DMS153 treated with DMSO at 0.1 percent for 48 hours (cell line): ENCODE measurements at regions not wholly inside any gene's neighbourhood (a gene's known extent, or its start where the extent isn't known, plus 50 kb on each side); places are given as distances from the start of the nearest gene placed in this dataset.

ENCODE experiments used
- DNase-seq: peaks from one replicate; lab custom pipeline; 2025; ENCODE audit not compliant: unreplicated experiment; lab: John Stamatoyannopoulos, UW

DNA sequence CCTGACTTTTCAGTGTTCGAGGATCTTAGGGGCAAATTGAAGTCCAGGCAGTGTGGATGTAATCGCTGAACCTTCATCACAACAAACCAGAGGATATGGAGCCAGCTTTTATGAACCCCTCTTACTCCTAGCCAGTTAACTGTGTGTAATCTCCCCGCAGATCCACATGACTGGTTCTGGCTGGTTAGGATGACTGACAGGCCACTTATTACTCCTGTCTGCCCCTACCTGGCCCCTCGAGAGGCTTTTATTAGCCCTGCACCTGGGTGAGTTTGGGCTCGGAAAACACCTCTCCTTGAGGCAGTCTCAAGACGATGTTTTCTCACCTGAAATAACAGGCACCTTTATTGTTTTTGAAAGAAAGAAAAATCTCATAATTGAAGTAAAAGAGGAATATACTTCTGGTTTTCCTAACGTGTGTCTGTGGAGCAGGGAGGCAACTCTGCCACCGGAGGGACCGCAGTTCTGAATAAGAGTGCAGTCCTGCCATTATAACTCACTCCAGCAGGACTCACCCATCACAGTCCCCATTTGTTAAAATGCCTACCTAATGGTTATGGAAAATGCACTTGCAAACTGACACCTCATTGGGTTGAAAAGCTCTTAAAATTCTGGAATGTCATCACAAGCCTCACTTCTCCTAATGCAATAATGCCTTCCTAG, 291.9 kb upstream of the N4BP1 start:
- no peak for DNase-seq

DNA sequence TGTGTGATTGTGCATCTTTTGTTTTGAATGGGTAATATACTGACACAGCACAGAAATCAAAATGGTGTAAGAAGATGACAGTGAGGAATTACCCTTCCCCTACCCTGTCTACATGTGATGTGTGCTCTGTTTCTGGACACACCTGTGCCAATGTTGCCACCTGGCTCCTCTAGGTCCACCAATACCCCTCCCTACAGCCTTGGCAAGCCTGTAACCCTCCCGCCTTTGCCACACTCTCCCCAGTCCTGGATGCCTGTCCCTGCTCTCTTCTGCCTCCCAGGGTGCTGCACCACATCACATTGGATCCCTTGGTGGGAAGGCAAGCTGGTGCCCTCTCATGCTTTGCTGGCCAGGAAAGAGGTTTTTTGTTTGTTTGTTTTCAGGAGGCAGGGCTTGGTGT, 289.5 kb upstream of the N4BP1 start:
- no peak for DNase-seq

DNA sequence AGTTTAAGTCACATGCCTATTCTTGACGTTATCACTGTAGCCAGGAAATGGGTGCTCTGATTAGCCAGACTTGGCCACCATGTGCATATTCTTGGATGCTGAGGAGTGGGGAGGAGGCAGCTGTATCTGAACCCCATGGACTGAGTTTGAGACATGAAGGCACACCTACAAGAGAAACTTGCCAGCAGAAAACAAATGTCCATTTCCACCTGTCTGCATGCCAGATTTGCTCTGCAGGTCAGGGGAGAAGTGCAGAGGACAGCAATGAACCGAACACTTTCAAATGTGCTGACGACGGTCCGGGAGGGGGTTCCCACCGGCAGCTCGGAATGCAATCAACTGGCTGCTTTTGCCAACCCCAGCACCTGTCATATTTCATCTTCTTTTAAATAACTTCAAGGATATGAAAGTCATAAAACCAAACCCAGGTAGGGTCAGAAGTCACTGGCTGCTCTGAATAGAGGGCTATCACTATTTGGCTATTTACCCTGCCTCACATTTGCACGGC, 287.8 kb upstream of the N4BP1 start:
- DNase-seq = no peak

- DNase-seq = no peak
Measured at GRCh38 chr16:48895142-48895541, 285.2 kb upstream of the N4BP1 start.

- DNase-seq = no peak
Measured at GRCh38 chr16:48892893-48893292, 282.9 kb upstream of the N4BP1 start.

DNA sequence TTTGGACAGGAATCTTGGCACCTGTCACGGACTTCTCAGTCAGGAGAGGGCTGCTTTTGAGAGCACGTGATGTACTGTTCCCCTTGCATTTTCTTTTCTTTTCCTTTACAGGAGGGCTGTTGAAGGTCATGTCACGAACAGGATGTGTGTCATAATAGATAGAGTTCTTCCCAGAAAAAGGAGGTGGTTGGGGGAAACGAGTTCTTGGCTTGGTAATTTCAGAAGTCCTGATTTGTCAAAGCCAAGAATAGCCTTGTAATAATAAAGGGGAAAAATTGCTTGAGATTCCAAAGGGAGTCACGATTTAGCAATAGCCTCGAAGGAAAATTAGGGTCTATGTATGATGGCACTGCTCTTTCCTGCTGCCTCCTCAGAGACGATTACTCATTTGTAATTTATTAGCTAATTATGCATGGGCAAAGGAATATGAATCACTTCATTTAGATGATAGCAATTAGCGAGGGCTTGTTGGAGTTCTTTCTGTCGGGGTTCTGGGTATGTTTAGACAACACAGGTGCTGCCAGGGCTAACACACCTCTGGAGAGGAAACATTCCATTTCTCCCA, 277.7 kb upstream of the N4BP1 start:
- no peak for DNase-seq

GRCh38 chr16:48885471-48885870, 275.5 kb upstream of the N4BP1 start:
- no peak for DNase-seq

DNA sequence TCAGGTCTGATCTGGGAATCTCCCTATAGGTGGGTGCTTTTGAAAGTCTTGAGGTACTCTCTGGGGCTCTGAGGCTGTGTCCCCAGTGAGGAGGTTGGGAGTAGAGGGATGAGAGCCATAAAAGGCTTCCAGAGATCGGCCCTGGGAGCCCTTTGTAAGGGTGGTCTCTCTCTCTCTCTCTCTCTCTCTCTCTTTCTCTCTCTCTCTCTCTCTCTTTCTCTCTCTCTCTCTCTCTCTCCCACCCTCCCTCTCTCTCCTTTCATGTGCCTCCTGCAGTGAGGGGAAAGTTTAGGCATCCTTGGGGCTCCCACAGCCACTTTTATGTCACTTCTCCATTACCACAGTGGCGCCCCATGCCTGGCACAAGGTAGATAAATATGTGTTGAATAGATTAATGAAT, 271.3 kb upstream of the N4BP1 start:
- DNase-seq = no peak

DNA sequence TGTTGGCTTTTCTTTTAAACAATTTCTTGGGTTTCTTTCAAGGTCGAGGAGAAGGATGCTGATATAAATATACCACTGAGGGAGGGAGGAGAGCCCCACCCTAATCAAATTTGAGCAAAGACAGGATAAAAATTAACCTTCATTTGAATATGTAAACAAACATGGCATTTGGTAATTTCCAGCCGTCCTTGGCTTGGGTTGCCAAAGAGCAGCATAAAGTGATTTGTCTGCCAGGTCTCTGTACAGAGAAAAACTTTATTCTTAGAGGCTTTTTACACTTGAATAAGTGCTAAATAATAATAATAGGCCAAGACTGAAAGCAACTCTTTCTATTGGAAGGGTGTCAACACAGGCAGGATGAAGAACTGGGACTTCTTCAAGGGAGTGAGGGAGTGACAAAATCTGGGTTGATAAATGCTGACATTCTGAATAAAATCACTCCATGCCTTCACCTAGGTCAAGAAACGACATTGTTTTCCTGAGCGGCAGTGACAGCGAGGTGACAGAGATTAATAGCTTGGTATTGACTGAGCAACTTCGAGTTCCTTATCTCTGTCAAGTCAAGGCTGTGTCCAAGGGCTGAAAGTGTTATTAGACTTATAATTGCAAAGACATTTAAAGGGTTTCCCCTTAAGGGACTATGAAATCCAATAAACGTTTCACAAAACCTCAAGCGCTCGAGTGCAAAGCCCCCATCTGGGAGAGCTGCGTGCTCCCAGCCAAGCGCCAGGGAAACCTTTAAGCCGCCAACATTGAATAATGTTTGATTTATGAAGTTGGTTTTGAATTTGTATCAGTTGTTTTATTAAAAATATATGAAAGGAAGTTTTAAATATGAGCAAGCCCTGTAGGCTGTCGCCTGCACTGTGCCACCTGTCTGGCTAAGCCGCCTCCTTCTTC, 269.5 kb upstream of the N4BP1 start:
- no peak for DNase-seq

DNA sequence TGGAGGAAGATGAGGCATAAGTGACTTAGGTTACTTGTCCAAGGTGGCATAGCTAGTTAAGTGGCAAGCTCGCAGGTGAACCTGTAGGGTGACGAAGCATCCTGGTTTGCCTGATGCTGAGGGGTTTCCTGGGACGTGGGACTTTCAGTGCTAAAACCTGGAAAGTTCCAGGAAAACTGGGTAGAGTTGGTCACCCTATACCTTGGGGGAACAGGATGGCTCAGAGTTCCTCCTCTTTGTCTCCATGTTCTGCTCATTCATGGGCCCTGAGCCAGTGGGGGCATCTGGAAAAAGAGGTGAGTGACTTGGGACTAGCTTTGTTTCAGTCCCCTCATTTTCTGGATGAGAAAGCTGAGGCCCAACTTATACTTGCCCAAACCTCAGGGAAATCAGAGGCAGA, 268.0 kb upstream of the N4BP1 start:
- no peak for DNase-seq

DNA sequence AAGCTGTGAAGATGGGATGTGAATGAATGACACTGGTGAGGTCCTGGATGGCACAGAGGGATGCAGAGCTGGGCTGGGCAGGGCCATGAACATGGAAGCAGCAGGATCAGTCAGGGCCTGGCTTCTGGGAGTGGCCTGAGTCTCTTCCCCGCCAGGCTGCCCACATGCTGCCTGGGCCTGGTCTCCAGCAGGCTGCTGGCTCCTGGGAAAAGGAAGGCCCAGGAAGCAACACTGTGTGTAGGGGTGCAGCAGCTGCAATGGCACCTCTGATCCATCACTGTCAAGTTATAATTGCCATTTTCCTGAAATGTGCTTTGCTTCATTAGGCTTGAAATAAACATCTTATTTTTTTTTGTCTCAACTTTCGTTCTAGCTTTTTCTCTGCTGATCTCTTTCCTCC, 260.2 kb upstream of the N4BP1 start:
- DNase-seq = no peak

DNA sequence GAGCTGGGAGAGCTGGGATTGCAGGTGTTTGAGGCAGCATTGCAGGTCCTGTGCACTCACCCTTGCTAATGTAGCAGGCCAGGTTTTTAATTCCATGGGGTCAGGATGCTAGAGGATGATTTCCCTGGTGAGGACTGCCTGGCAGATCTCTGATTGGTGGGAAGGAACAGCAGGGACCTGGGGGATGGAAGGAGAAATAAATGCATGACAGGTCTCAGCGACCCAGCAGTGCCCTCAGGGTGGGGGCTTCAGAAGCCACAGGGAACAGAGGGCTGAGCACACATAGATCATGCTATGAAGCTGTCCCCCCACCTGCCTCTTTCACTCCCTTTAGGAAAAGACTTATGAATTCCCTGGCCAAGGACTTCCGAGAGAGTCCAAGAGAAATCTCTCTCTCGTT, 255.5 kb upstream of the N4BP1 start:
- no peak for DNase-seq

DNA sequence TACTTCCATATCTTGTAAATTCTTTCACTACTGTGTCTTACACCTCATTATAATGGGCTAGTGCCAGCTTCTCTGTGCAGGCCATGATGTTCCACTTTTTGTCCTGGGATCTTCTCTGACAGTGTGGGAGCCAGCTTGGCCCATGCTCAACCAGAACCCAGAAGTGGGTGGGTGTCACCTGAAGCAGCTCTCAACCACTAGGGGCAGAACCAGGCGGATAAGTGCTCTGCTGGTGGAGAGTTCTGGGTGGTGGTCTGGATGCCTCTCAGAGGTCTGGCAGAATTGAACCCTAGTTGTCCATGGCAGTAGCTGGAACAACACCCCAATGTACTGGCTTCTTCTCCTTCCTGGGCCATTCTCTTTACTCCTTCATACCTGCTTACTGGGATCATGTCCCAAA, 254.1 kb upstream of the N4BP1 start:
- DNase-seq = no peak

DNA sequence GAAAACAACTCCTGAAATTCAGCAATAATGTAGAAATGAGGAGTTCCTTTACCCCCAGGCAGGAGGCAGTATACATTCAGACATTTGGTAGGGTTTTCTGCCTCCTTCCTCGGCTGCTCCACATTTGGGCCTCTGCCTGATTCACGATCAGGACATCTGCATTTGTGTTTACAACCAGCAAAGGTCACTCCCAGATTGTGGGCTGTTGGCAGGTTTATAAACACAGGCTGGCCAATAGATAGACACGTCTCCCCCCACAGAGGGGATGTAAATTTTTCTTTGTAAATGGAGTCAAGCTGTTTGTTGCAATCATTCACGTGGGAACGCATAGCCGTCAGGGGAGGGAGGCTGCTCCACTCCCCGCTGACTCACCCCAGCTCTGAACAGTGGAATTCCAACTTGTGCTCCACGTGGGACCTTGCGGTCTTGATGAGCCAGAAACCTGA, 252.1 kb upstream of the N4BP1 start:
- no peak for DNase-seq

- DNase-seq = no peak
Measured at GRCh38 chr16:48860341-48860740, 250.4 kb upstream of the N4BP1 start.

DNA sequence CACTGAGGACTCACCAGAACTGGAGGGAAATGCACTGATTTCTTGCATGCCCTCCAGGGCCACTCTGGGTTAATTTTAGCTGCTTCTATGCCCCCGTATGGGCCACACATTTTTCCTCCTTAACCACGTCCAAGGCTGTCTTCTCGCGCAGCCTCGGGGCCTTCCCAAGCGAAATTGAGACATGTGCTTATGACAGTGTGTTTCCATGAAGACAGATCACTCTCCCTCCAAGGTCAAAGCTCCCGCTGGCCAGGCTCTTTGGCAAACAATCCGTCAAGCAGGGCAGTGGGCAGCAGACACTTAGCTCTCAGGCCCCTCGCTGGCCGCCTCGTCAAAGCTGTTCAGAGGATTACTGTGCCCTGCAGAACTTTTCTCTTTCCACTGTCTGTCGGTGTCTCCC, 243.0 kb upstream of the N4BP1 start:
- DNase-seq = no peak

- DNase-seq = no peak
Measured at GRCh38 chr16:48852458-48852857, 242.5 kb upstream of the N4BP1 start.

- DNase-seq = no peak
Measured at GRCh38 chr16:48850097-48850770, 240.3 kb upstream of the N4BP1 start.

- no peak for DNase-seq
Measured at GRCh38 chr16:48846277-48846676, 236.3 kb upstream of the N4BP1 start.

DNA sequence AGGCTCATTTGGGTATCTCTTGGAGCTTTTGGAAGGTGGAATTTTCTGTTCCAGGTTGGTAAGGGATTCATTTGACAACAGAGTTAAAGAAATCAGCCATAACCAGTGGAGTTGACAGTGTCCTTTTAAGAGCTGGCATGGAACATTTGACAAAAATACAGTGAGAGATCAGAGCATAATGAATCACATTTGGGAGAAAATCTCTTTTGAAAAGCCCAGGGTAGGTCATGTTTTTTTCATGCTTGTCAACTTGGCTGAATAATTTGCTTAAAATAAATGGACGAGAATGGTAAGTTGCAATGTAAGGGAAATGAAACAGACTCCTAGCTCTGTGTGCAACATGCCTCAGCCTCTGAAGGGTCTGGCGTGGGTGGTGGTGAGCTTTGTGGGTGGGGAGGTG, 235.3 kb upstream of the N4BP1 start:
- no peak for DNase-seq

DNA sequence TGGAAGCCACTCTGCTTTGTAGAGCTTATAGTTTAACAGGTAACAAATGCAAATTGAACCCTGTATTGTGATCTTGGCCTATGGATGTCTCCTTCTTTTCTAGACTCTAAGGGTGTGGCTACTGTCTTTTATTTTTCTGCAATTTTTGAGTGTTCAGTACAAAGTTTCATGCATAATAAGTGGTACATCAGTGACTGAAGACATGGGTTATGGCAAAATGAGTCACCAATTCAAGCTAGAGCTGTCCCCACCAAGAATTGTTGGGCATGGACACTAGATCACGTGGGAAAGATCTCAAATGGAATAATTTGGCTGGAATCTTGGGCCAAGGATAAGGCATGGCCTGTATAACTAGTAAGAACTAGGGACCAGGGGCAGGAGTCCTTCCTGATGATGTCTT, 228.4 kb upstream of the N4BP1 start:
- no peak for DNase-seq
